A549 (cell line): ENCODE measurements at regions not wholly inside any gene's neighbourhood (a gene's known extent, or its start where the extent isn't known, plus 50 kb on each side); places are given as distances from the start of the nearest gene placed in this dataset.

Experiments used
- CTCF ChIP-seq: fragments of >200 bp; sonication (Bioruptor Twin); formaldehyde crosslinking; IDR thresholded peaks from 3 replicates; pipeline ENCODE4 v1.5.1; 2016
- MYC ChIP-seq: IDR thresholded peaks from 2 replicates; pipeline ENCODE4 v1.6.1; 2012; ENCODE audit warnings: mild to moderate bottlenecking, inconsistent platforms, low read length, improper control_type of control experiment, borderline replicate concordance
- RAD21 ChIP-seq, 2 experiments: fragments of >200 bp in 1 of 2; sonication (Bioruptor Twin) in 1 of 2; formaldehyde crosslinking in 1 of 2; IDR thresholded peaks in 1 of 2; conservative IDR thresholded peaks in 1 of 2; 2 replicates in 1 of 2; 3 replicates in 1 of 2; pipeline ENCODE4 v1.6.1; 2012 to 2018; ENCODE audit warnings: inconsistent platforms in 1 of 2

GRCh38 chr6:163904186-163904585 is 489.7 kb downstream of the QKI start:
- no peak for TF ChIP-seq CTCF
- no peak for TF ChIP-seq RAD21 (conservative IDR thresholded peaks at IDR 0.05 in 1 of 2, IDR thresholded peaks at IDR 0.05 in 1 of 2)
- TF ChIP-seq MYC, result no peak
